Ascending aorta (tissue), 2 donors: ENCODE measurements at regions not wholly inside any gene's neighbourhood (a gene's known extent, or its start where the extent isn't known, plus 50 kb on each side); places are given as distances from the start of the nearest gene placed in this dataset.

Experiments
- DNase-seq, 2 donors: peaks; one replicate each; pipeline ENCODE4 v3.0.0-alpha.2; 2019; ENCODE audit warnings: low spot score in 2 of 2
- H3K27ac ChIP-seq, 2 donors: fragments of 200-600 bp; sonication (generic); one replicate each; pipeline ENCODE4 v1.5.1; 2016 to 2017; ENCODE audit warnings: mild to moderate bottlenecking in 1 of 2
- H3K27me3 ChIP-seq: fragments of 200-600 bp; sonication (generic); one replicate; pipeline ENCODE4 v1.5.1; 2017
- H3K36me3 ChIP-seq, 2 donors: fragments of 200-600 bp; sonication (generic); one replicate each; pipeline ENCODE4 v1.5.1; 2016
- H3K4me1 ChIP-seq, 2 donors: fragments of 200-600 bp; sonication (generic); one replicate each; pipeline ENCODE4 v1.5.1; 2016 to 2017; ENCODE audit warnings: mild to moderate bottlenecking in 1 of 2
- H3K4me3 ChIP-seq, 2 donors: fragments of 200-600 bp; sonication (generic); one replicate each; pipeline ENCODE4 v1.5.1; 2016 to 2017; ENCODE audit warnings: mild to moderate bottlenecking in 1 of 2
- H3K9me3 ChIP-seq, 2 donors: fragments of 200-600 bp; sonication (generic); one replicate each; pipeline ENCODE4 v1.5.1; 2016
- intact Hi-C: fragments of 100-400 bp; cut with DNase I; formaldehyde crosslinking; loops from one replicate; pipeline ENCODE4 v1.15.1; 2023
- TF ChIP-seq, protein P1 (sequence below), 3 experiments: fragments of 200-600 bp in 2 of 3; fragments of 450-650 bp in 1 of 3; sonication (generic) in 2 of 3; IDR thresholded peaks; one replicate each; pipeline ENCODE4 v1.5.1; 2016 to 2019; ENCODE audit warnings: antibody characterized with exemption in 3 of 3, mild to moderate bottlenecking in 1 of 3, moderate library complexity in 1 of 3

DNA sequence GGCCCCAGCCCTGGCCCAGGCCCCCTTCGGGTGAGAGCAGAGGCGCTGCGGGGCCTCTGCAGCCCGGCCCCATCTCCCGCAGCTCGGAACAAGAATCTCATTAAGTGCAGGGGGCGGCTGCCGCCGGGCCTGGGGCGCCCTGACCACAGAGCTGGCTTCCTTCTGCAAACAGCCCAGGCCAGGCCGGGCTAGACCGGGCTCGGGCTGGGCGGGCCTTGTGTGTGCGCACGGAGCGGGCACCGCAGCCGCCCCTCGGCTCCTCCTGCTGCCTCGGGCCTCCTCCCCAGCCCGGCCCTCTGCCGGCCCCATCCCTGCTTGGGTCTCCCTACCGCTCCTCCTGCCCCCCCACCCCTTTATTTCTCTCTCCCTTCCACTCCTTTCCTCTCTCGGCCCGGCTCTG lies 83.3 kb downstream of the EFNB1 start:
- no peaks in the 10 kb centered on the region for H3K4me1 ChIP-seq
- intact Hi-C loops: no loop called here
- DNase-seq: no peak
- TF ChIP-seq, protein P1, sequence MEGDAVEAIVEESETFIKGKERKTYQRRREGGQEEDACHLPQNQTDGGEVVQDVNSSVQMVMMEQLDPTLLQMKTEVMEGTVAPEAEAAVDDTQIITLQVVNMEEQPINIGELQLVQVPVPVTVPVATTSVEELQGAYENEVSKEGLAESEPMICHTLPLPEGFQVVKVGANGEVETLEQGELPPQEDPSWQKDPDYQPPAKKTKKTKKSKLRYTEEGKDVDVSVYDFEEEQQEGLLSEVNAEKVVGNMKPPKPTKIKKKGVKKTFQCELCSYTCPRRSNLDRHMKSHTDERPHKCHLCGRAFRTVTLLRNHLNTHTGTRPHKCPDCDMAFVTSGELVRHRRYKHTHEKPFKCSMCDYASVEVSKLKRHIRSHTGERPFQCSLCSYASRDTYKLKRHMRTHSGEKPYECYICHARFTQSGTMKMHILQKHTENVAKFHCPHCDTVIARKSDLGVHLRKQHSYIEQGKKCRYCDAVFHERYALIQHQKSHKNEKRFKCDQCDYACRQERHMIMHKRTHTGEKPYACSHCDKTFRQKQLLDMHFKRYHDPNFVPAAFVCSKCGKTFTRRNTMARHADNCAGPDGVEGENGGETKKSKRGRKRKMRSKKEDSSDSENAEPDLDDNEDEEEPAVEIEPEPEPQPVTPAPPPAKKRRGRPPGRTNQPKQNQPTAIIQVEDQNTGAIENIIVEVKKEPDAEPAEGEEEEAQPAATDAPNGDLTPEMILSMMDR (IDR thresholded peaks at IDR 0.05): no peak
- no peaks in the 10 kb centered on the region for H3K27me3 ChIP-seq
- H3K4me3 ChIP-seq: no peak overlapping the region
- no peaks in the 10 kb centered on the region for H3K36me3 ChIP-seq
- H3K9me3 ChIP-seq: no peaks in the 10 kb centered on the region
- no peak overlapping the region for H3K27ac ChIP-seq

DNA sequence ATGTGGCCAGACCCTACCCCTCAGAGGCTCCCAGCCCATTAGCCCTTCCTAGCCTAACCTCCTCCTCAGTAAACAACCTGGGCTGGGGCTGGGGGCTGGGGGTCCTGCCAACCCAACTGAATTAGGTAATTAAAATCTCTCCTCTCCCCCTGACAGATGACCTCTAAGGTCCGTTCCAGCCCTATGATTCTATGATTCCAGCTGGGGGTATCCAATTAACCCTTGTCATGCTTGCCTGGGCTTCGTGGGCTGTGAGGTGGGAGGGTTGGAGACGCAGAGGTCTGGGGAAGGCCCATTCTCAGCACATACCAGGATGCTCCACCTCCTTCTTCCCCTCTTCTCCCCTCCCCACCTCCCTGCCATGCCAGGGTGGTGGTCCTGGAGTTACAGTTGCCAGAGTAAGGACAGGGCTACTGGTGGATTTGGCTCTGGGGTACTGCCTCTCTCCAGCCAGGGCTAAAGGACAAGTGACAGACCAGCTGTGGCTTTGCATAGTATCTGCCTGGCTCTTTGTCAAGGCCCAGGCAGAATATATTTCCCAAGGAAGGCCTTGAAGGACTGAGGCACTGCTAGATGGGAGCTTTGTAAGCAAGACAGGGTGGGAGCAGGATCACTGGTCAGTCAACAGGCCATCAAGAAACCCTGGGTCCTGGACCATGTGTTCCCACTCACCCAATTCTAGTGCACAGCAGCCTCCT lies 82.1 kb downstream of the EFNB1 start:
- Histone ChIP-seq H3K36me3 (no peaks in the 10 kb centered on the region), H3K9me3 (no peaks in the 10 kb centered on the region), H3K4me3 (no peak overlapping the region), H3K4me1 (no peaks in the 10 kb centered on the region), H3K27me3 (no peaks in the 10 kb centered on the region), H3K27ac (no peak overlapping the region)
- DNase-seq: no peak
- intact Hi-C loops: no loop called here
- TF ChIP-seq, protein P1 (IDR thresholded peaks at IDR 0.05): no peak

DNA sequence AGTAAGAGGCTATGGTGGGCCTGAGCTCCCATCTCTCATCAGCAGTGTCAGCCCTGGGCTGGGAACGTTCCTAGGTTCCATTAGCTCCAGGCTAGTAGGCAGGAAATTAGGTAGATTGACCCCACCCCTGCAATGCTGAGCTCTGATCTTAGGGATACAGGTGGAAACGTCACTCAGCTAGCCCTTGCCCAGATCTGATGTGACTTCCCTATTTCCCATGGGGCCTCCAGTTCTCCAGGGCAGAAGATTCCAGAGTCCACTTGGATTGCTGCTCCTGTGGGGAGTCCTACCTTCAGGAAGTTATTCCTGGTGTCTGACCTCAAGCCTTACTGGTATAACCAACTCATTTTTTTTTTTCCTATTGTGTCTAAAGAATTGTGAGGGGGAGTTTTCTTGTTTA lies 81.1 kb downstream of the EFNB1 start:
- no peaks in the 10 kb centered on the region for H3K36me3 ChIP-seq
- H3K27ac ChIP-seq: no peak overlapping the region
- DNase-seq: no peak
- TF ChIP-seq, protein P1 (IDR thresholded peaks at IDR 0.05): no peak
- H3K4me3 ChIP-seq: no peak overlapping the region
- no peaks in the 10 kb centered on the region for H3K27me3 ChIP-seq
- H3K4me1 ChIP-seq: no peaks in the 10 kb centered on the region
- no peaks in the 10 kb centered on the region for H3K9me3 ChIP-seq
- intact Hi-C loops: no loop called here

DNA sequence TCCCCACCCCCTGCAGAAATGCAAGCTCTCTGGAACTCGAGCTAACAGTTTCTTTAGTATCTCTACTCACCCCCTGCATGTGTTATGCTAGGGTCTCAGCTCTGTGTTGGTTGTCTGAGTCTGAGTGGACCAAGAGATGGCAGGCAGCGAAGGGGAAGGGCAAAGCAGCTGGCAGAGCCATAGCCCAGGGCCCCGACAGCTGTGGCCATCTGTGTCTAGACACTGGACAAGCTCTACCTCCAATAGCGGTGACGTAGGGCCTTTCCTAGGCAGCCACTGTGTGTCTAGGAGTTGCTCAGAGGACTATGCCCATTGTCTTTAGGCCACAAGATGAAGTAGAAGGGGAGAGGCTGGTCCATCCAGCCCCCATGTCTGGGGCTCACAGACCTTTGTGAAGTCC lies 79.2 kb downstream of the EFNB1 start:
- no peaks in the 10 kb centered on the region for H3K36me3 ChIP-seq
- H3K4me1 ChIP-seq: no peaks in the 10 kb centered on the region
- H3K27me3 ChIP-seq: no peaks in the 10 kb centered on the region
- no peak for DNase-seq
- TF ChIP-seq, protein P1 (IDR thresholded peaks at IDR 0.05): no peak
- H3K4me3 ChIP-seq: no peak overlapping the region
- no peak overlapping the region for H3K27ac ChIP-seq
- no peaks in the 10 kb centered on the region for H3K9me3 ChIP-seq
- intact Hi-C loops: no loop called here

DNA sequence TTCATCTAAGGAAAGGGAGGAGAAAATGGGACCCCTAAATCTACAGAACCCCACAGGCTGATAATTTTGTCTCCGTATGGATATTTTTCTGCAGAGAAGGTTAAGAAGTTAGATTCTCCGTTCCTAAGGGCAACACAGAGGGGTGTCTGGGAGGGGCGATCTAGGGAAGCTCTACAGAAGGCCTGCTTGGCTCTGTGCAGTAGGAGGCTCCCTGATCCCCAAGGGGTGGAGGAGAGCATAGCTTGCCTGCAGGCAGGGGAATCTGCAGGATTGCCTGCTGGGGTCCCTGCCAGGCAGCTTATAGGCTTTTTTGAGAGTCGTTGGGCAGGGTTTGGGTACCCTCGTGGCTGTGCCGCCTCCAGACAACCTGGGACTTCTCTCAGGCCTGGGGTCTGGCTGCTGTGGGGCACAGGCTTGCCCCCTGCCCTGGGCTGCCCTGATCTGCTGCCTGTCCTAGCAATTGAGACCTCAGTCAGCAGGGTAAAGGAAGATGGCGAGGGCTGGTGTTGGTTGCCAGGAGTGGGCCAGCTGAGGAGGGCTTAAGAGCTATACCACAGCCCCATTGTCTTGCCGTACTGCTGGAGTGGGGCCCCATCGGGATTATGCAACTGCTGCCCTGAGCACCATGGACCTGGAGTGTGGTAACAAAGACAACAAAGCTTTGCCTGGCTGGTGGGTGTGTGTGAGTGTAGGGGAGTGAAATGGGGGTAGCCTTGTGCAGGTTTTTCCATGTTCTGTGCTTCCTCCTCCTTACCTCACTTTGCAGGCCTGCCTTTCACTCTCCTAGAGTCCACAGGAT lies 74.1 kb downstream of the EFNB1 start:
- DNase-seq: no peak
- no peak overlapping the region for H3K27ac ChIP-seq
- TF ChIP-seq, protein P1 (IDR thresholded peaks at IDR 0.05): no peak
- H3K4me1 ChIP-seq: no peaks in the 10 kb centered on the region
- no peaks in the 10 kb centered on the region for H3K9me3 ChIP-seq
- intact Hi-C loops: no loop called here
- no peaks in the 10 kb centered on the region for H3K27me3 ChIP-seq
- no peak overlapping the region for H3K4me3 ChIP-seq
- H3K36me3 ChIP-seq: no peaks in the 10 kb centered on the region
